GM23338 (cell line): ENCODE measurements at regions not wholly inside any gene's neighbourhood (a gene's known extent, or its start where the extent isn't known, plus 50 kb on each side); places are given as distances from the start of the nearest gene placed in this dataset.

Experiments used
- CTCF ChIP-seq, 2 experiments: fragments of 200-600 bp in 1 of 2; sonication (generic) in 1 of 2; conservative IDR thresholded peaks; 2 replicates each; pipeline versions ENCODE4 v1.5.1 to v1.6.1; 2016 to 2017; ENCODE audit warnings: antibody characterized with exemption in 2 of 2, low read depth in 2 of 2, mild to moderate bottlenecking in 2 of 2, moderate library complexity in 1 of 2
- EZH2phosphoT487 ChIP-seq: fragments of 200-600 bp; sonication (generic); IDR thresholded peaks from one replicate; pipeline ENCODE4 v1.8.1; 2018; ENCODE audit warnings: antibody characterized with exemption; ENCODE audit not compliant: unreplicated experiment
- POLR2AphosphoS5 ChIP-seq: IDR thresholded peaks from 2 replicates; pipeline ENCODE4 v1.6.1; 2016; ENCODE audit warnings: antibody characterized with exemption, low read depth

- TF ChIP-seq CTCF (conservative IDR thresholded peaks at IDR 0.05; ENCODE audit: low read depth in 2 of 2) (no peak), EZH2phosphoT487 (no peak), POLR2AphosphoS5 (no peak)
These were observed 313.6 kb upstream of the DDX53 start for GRCh38 chrX:22686138-22686541.
